ENCODE measurements at regions not wholly inside any gene's neighbourhood (a gene's known extent, or its start where the extent isn't known, plus 50 kb on each side); places are given as distances from the start of the nearest gene placed in this dataset.

- Histone ChIP-seq H3K36me3 (ENCODE audit: control insufficient read depth, insufficient read depth, low read length) (no peaks in the 10 kb centered on the region), H3K4me3 (ENCODE audit: low read depth, low read length) (no peak overlapping the region), H3K27me3 (ENCODE audit: control insufficient read depth, insufficient read depth, low read length) (no peaks in the 10 kb centered on the region), H3K4me1 (ENCODE audit: control insufficient read depth, insufficient read depth, low read length) (no peaks in the 10 kb centered on the region), H3K9ac (ENCODE audit: low read depth, low read length) (no peak overlapping the region), H3K27ac (ENCODE audit: low read depth, low read length) (no peak overlapping the region), H3K9me3 (ENCODE audit: control insufficient read depth, insufficient read depth, low read length) (no peaks in the 10 kb centered on the region)
Observed at GRCh38 chr17:70405492-70406220, 236.3 kb downstream of the KCNJ2 start.

DNA sequence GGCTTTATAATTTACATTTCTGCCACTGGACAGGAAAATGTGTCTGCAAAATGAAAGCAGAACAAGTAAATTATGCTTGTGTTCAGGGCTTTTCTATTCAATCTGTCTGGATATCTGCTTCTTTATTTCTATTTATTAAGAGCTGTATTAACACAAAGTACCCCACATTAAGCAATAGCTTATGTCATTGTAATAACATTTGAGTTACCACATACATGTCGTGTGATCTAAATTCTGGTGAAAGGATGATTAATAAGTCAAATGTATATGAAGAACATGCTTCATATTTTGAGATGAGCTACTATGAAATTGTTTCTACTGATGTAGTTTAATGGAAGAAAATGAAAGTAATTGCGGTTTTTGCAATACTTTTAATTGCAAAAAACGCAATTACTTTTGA is 238.2 kb downstream of the KCNJ2 start:
- Histone ChIP-seq H3K9me3 (ENCODE audit: control insufficient read depth, insufficient read depth, low read length) (no peaks in the 10 kb centered on the region), H3K9ac (ENCODE audit: low read depth, low read length) (no peak overlapping the region), H3K4me1 (ENCODE audit: control insufficient read depth, insufficient read depth, low read length) (no peaks in the 10 kb centered on the region), H3K4me3 (ENCODE audit: low read depth, low read length) (no peak overlapping the region), H3K36me3 (ENCODE audit: control insufficient read depth, insufficient read depth, low read length) (no peaks in the 10 kb centered on the region), H3K27ac (ENCODE audit: low read depth, low read length) (no peak overlapping the region), H3K27me3 (ENCODE audit: control insufficient read depth, insufficient read depth, low read length) (no peaks in the 10 kb centered on the region)

GRCh38 chr17:70408768-70409167 is 239.4 kb downstream of the KCNJ2 start:
- Histone ChIP-seq H3K4me3 (ENCODE audit: low read depth, low read length) (no peak overlapping the region), H3K4me1 (ENCODE audit: control insufficient read depth, insufficient read depth, low read length) (no peaks in the 10 kb centered on the region), H3K9me3 (ENCODE audit: control insufficient read depth, insufficient read depth, low read length) (no peaks in the 10 kb centered on the region), H3K36me3 (ENCODE audit: control insufficient read depth, insufficient read depth, low read length) (no peaks in the 10 kb centered on the region), H3K27me3 (ENCODE audit: control insufficient read depth, insufficient read depth, low read length) (no peaks in the 10 kb centered on the region), H3K27ac (ENCODE audit: low read depth, low read length) (no peak overlapping the region), H3K9ac (ENCODE audit: low read depth, low read length) (no peak overlapping the region)

GRCh38 chr17:70414300-70414699 is 245.0 kb downstream of the KCNJ2 start:
- Histone ChIP-seq H3K9ac (ENCODE audit: low read depth, low read length) (no peak overlapping the region), H3K36me3 (ENCODE audit: control insufficient read depth, insufficient read depth, low read length) (no peaks in the 10 kb centered on the region), H3K9me3 (ENCODE audit: control insufficient read depth, insufficient read depth, low read length) (no peaks in the 10 kb centered on the region), H3K4me3 (ENCODE audit: low read depth, low read length) (no peak overlapping the region), H3K4me1 (ENCODE audit: control insufficient read depth, insufficient read depth, low read length) (no peaks in the 10 kb centered on the region), H3K27me3 (ENCODE audit: control insufficient read depth, insufficient read depth, low read length) (no peaks in the 10 kb centered on the region), H3K27ac (ENCODE audit: low read depth, low read length) (no peak overlapping the region)

GRCh38 chr17:70420861-70421445 is 251.6 kb downstream of the KCNJ2 start:
- H3K9me3 ChIP-seq (ENCODE audit: control insufficient read depth, insufficient read depth, low read length): no peaks in the 10 kb centered on the region
- H3K27me3 ChIP-seq (ENCODE audit: control insufficient read depth, insufficient read depth, low read length): no peaks in the 10 kb centered on the region
- no peaks in the 10 kb centered on the region for H3K36me3 ChIP-seq (ENCODE audit: control insufficient read depth, insufficient read depth, low read length)
- no peak overlapping the region for H3K27ac ChIP-seq (ENCODE audit: low read depth, low read length)
- H3K4me3 ChIP-seq (ENCODE audit: low read depth, low read length): no peak overlapping the region
- no peaks in the 10 kb centered on the region; the same call in 1 of the 2 replicates for H3K4me1 ChIP-seq (ENCODE audit: control insufficient read depth, insufficient read depth, low read length)
- H3K9ac ChIP-seq (ENCODE audit: low read depth, low read length): no peak overlapping the region

GRCh38 chr17:70422862-70423261 is 253.5 kb downstream of the KCNJ2 start:
- H3K27ac ChIP-seq (ENCODE audit: low read depth, low read length): no peak overlapping the region
- H3K9me3 ChIP-seq (ENCODE audit: control insufficient read depth, insufficient read depth, low read length): no peaks in the 10 kb centered on the region
- no peak overlapping the region for H3K4me3 ChIP-seq (ENCODE audit: low read depth, low read length)
- H3K4me1 ChIP-seq (ENCODE audit: control insufficient read depth, insufficient read depth, low read length): peaks cover 10% of the 10 kb centered on the region; the same call in 1 of the 2 replicates
- no peaks in the 10 kb centered on the region for H3K36me3 ChIP-seq (ENCODE audit: control insufficient read depth, insufficient read depth, low read length)
- H3K27me3 ChIP-seq (ENCODE audit: control insufficient read depth, insufficient read depth, low read length): no peaks in the 10 kb centered on the region
- no peak overlapping the region for H3K9ac ChIP-seq (ENCODE audit: low read depth, low read length)

GRCh38 chr17:70423562-70423961 is 254.2 kb downstream of the KCNJ2 start:
- H3K9ac ChIP-seq (ENCODE audit: low read depth, low read length): no peak overlapping the region
- no peak overlapping the region for H3K27ac ChIP-seq (ENCODE audit: low read depth, low read length)
- H3K9me3 ChIP-seq (ENCODE audit: control insufficient read depth, insufficient read depth, low read length): no peaks in the 10 kb centered on the region
- H3K36me3 ChIP-seq (ENCODE audit: control insufficient read depth, insufficient read depth, low read length): no peaks in the 10 kb centered on the region
- H3K4me3 ChIP-seq (ENCODE audit: low read depth, low read length): no peak overlapping the region
- peaks cover 10% of the 10 kb centered on the region; the same call in 1 of the 2 replicates for H3K4me1 ChIP-seq (ENCODE audit: control insufficient read depth, insufficient read depth, low read length)
- H3K27me3 ChIP-seq (ENCODE audit: control insufficient read depth, insufficient read depth, low read length): no peaks in the 10 kb centered on the region

GRCh38 chr17:70426752-70427151 is 257.4 kb downstream of the KCNJ2 start:
- no peaks in the 10 kb centered on the region for H3K27me3 ChIP-seq (ENCODE audit: control insufficient read depth, insufficient read depth, low read length)

GRCh38 chr17:70434536-70435490 is 265.5 kb downstream of the KCNJ2 start:
- Histone ChIP-seq H3K9me3 (ENCODE audit: control insufficient read depth, insufficient read depth, low read length) (no peaks in the 10 kb centered on the region), H3K27me3 (ENCODE audit: control insufficient read depth, insufficient read depth, low read length) (no peaks in the 10 kb centered on the region), H3K27ac (ENCODE audit: low read depth, low read length) (no peak overlapping the region), H3K9ac (ENCODE audit: low read depth, low read length) (no peak overlapping the region), H3K4me1 (ENCODE audit: control insufficient read depth, insufficient read depth, low read length) (no peaks in the 10 kb centered on the region; the same call in 1 of the 2 replicates), H3K36me3 (ENCODE audit: control insufficient read depth, insufficient read depth, low read length) (no peaks in the 10 kb centered on the region), H3K4me3 (ENCODE audit: low read depth, low read length) (no peak overlapping the region)

More at GRCh38 chr17:70426752-70427151, 257.4 kb downstream of the KCNJ2 start:
- H3K9ac ChIP-seq (ENCODE audit: low read depth, low read length): no peak overlapping the region
- no peak overlapping the region for H3K4me3 ChIP-seq (ENCODE audit: low read depth, low read length)
- peaks cover 10% of the 10 kb centered on the region; the same call in 1 of the 2 replicates for H3K4me1 ChIP-seq (ENCODE audit: control insufficient read depth, insufficient read depth, low read length)
- no peaks in the 10 kb centered on the region for H3K9me3 ChIP-seq (ENCODE audit: control insufficient read depth, insufficient read depth, low read length)
- H3K27ac ChIP-seq (ENCODE audit: low read depth, low read length): no peak overlapping the region
- H3K36me3 ChIP-seq (ENCODE audit: control insufficient read depth, insufficient read depth, low read length): no peaks in the 10 kb centered on the region

DNA sequence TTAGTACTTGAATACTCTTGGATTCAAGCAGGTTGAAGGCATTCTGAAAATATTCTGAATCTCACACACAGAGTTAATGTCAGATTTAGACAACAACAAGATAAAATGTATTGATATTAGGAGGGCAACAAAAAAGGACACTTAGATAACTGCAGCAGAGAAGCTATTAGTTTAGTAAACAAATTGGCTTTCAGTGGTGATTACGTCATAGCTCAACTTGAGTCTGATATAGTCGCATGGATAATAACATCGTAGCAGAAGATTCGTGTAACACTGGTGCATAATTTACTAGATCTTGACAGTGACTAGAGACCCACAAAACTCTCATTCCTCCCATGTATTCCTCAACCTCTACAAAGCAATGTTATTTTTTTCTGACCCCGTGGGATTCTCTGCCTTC is 268.3 kb downstream of the KCNJ2 start:
- no peaks in the 10 kb centered on the region for H3K27me3 ChIP-seq (ENCODE audit: control insufficient read depth, insufficient read depth, low read length)
- H3K36me3 ChIP-seq (ENCODE audit: control insufficient read depth, insufficient read depth, low read length): no peaks in the 10 kb centered on the region
- H3K27ac ChIP-seq (ENCODE audit: low read depth, low read length): no peak overlapping the region
- H3K4me1 ChIP-seq (ENCODE audit: control insufficient read depth, insufficient read depth, low read length): no peaks in the 10 kb centered on the region; the same call in 1 of the 2 replicates
- no peaks in the 10 kb centered on the region for H3K9me3 ChIP-seq (ENCODE audit: control insufficient read depth, insufficient read depth, low read length)
- no peak overlapping the region for H3K4me3 ChIP-seq (ENCODE audit: low read depth, low read length)
- no peak overlapping the region for H3K9ac ChIP-seq (ENCODE audit: low read depth, low read length)

All from HUES48 (cell line).